ENCODE measurements at regions not wholly inside any gene's neighbourhood (a gene's known extent, or its start where the extent isn't known, plus 50 kb on each side); places are given as distances from the start of the nearest gene placed in this dataset.

GRCh38 chr10:109504401-109504800, 418.9 kb downstream of the XPNPEP1 start:
- TF ChIP-seq CTCF (IDR thresholded peaks at IDR 0.05) (no peak), E2F6 (IDR thresholded peaks at IDR 0.05; ENCODE audit: borderline replicate concordance, low read depth) (no peak), CEBPB (IDR thresholded peaks at IDR 0.05) (no peak), POLR2A (IDR thresholded peaks at IDR 0.05; ENCODE audit: low read length) (no peak), HOXA7 (CRISPR knock-in tag; IDR thresholded peaks at IDR 0.05) (no peak)
